NT2/D1 (cell line): ENCODE measurements at regions not wholly inside any gene's neighbourhood (a gene's known extent, or its start where the extent isn't known, plus 50 kb on each side); places are given as distances from the start of the nearest gene placed in this dataset.

Source experiments
- DNase-seq: peaks from one replicate; pipeline ENCODE4 v3.0.0-alpha.2; 2011; ENCODE audit warnings: low read depth, low spot score
- H3K27me3 ChIP-seq: 2 replicates; pipeline ENCODE4 v1.6.0; 2011; ENCODE audit warnings: mild to moderate bottlenecking; ENCODE audit not compliant: insufficient read length, insufficient read depth
- H3K36me3 ChIP-seq: 2 replicates; pipeline ENCODE4 v1.6.1; 2011; ENCODE audit warnings: mild to moderate bottlenecking, low read length, mixed read lengths; ENCODE audit not compliant: insufficient read depth, insufficient read length
- H3K4me1 ChIP-seq: 2 replicates; pipeline ENCODE4 v1.5.1; 2011; ENCODE audit not compliant: insufficient read depth, insufficient read length
- H3K4me3 ChIP-seq: 2 replicates; pipeline ENCODE4 v1.5.1; 2011; ENCODE audit warnings: low read depth; ENCODE audit not compliant: insufficient read length
- H3K9ac ChIP-seq: 2 replicates; pipeline ENCODE4 v1.6.0; 2011; ENCODE audit warnings: low read depth; ENCODE audit not compliant: insufficient read length
- H3K9me3 ChIP-seq: 2 replicates; pipeline ENCODE4 v1.5.1; 2011; ENCODE audit warnings: mild to moderate bottlenecking, low read length; ENCODE audit not compliant: insufficient read depth
- SUZ12 ChIP-seq: IDR thresholded peaks from 2 replicates; pipeline ENCODE4 v1.6.1; 2011; ENCODE audit not compliant: insufficient read length, insufficient read depth; ENCODE audit errors: extremely low read depth
- YY1 ChIP-seq: IDR thresholded peaks from 2 replicates; pipeline ENCODE4 v1.6.1; 2011; ENCODE audit not compliant: insufficient read length, insufficient read depth
- ZNF274 ChIP-seq: IDR thresholded peaks from 2 replicates; pipeline ENCODE4 v1.6.1; 2011; ENCODE audit warnings: mild to moderate bottlenecking, low read depth, low read length

DNA sequence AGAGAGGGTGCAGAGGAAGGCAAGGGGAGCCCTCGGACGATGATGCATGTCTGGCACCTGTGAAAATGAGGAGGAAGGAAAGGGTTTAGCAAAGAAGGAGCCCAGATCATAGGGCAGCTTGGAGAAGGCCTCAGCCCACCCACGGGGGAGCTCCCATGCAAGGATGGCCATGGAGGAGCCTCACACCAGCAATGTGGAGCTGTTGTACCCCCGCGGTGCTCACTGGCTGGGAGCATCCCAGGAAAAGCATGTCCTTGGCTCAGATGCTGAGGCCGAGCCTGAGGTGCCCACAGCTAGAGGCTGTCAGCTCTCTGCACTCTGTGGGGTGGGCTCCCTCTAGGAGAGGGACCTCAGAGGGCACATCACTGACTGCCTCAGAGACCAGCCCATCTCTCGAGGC, 622.6 kb downstream of the AACS start:
- H3K4me1 ChIP-seq, result peaks cover 2% of the 10 kb centered on the region
- H3K27me3 ChIP-seq, result peaks cover 27% of the 10 kb centered on the region
- H3K9me3 ChIP-seq, result no peaks in the 10 kb centered on the region
- no peak for DNase-seq
- H3K4me3 ChIP-seq, result no peak overlapping the region
- no peaks in the 10 kb centered on the region for H3K36me3 ChIP-seq
- no peak for TF ChIP-seq SUZ12
- no peak for TF ChIP-seq ZNF274
- no peak for TF ChIP-seq YY1
- H3K9ac ChIP-seq, result no peak overlapping the region

DNA sequence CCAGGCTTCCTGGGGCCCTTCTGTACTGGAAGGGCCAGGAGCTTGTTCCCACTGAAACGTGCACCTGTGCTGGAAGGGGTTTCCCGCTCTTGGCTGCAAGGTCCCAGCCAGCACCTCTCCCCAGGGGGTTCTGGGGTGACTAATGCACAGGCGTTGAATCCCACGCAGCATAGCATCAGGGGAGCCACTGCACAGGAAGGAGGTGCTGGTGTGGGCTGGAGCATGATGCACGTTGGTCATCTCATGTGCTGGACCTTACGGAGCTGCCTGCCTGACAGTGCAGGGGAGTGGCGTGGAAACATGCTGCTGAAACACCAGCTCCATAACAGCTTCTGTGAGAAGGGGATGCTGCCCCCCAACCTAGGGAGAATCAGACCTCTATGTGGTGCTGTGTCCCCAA, 623.0 kb downstream of the AACS start:
- no peak for DNase-seq
- no peak overlapping the region for H3K9ac ChIP-seq
- TF ChIP-seq SUZ12 (no peak), ZNF274 (no peak), YY1 (no peak)
- no peaks in the 10 kb centered on the region for H3K36me3 ChIP-seq
- H3K27me3 ChIP-seq, result peaks cover 23% of the 10 kb centered on the region
- no peak overlapping the region for H3K4me3 ChIP-seq
- peaks cover 2% of the 10 kb centered on the region for H3K4me1 ChIP-seq
- no peaks in the 10 kb centered on the region for H3K9me3 ChIP-seq

DNA sequence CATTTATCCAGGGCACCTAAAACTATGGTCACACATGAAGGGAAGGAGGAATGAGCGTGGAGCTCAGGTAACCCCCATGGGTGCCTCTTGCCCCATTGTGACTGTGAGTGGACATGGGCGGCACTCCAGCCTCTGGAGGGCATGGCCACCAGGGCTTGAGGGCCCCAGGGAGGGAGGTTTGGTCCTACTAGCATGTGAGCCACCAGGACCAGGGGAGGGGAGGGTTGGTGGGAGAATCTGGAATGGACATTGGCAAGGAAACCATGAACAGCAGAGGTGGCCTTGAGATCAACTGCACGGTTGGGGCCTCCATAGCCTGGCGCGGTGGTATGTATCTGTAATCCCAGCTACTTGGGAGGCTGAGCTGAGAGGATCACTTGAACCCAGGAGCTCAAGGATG, 623.6 kb downstream of the AACS start:
- Histone ChIP-seq H3K4me3 (no peak overlapping the region), H3K9me3 (no peaks in the 10 kb centered on the region), H3K4me1 (peaks cover 2% of the 10 kb centered on the region), H3K36me3 (no peaks in the 10 kb centered on the region), H3K9ac (no peak overlapping the region), H3K27me3 (peaks cover 18% of the 10 kb centered on the region)
- no peak for DNase-seq
- TF ChIP-seq ZNF274 (no peak), SUZ12 (no peak), YY1 (no peak)

DNA sequence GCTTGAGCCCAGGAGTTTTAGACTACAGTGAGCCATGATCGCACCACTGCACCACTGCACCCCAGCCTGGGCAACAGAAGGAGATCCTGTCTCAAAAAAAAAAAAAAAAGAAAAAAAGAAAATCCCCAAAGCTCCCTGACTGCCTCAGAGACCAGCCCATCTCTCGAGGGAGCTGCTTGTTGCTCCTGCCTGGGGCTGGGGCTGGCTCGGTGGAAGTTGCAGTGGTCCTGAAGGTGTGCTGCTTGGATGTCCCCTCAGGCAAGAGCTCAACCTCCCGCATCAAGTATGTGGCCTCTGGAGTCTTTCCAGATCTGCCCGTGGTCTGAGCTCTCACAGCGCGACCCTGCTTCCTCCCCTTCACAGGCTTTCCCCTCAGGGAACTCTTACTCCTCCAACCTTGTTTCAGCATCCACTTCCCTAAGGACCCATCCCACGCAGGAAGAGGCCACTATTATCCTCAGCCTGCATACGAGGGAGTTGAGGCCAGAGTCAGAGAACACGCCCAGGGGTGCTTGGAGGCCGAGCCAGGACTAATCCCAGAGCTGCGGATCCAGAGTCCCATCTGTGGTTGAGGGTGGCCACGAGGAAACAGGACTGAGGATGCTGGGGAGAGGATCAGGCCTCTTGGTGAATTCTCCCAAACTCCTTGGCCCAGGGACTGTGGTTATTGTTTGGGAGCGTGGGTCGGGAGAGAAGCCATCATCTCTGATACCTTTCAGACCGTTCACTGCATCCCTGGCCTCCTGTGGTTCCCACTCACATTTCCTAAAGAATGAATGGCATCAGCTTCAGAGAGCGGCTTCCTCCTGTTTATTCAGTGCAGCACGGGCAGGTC, 624.6 kb downstream of the AACS start:
- Histone ChIP-seq H3K4me1 (peaks cover 2% of the 10 kb centered on the region), H3K9me3 (no peaks in the 10 kb centered on the region; the same call in 1 of the 2 replicates), H3K36me3 (no peaks in the 10 kb centered on the region), H3K4me3 (no peak overlapping the region), H3K9ac (no peak overlapping the region), H3K27me3 (peaks cover 11% of the 10 kb centered on the region)
- no peak for TF ChIP-seq YY1
- TF ChIP-seq ZNF274, result no peak
- no peak for TF ChIP-seq SUZ12
- DNase-seq, result no peak

DNA sequence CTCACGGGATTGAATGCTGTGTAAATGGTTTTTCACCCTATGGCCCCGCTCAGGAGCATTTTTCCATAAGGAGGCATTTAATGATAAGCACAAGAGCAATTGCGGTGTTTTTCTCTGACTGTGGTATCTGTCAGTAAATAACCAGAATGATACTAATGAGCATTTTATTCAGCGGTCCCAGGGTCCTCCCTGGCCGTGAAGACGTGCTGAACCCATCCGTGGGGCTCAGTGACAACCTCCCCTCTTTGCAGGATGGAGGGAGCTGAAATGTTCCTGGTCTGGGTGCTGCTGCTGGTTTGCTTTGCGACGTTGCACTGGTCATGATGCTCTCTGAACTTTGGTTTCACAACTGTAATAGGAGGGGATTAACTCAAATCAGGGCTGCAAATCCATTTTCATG, 625.6 kb downstream of the AACS start:
- peaks cover 2% of the 10 kb centered on the region for H3K4me1 ChIP-seq
- no peaks in the 10 kb centered on the region for H3K36me3 ChIP-seq
- no peak overlapping the region for H3K9ac ChIP-seq
- TF ChIP-seq YY1, result no peak
- TF ChIP-seq ZNF274, result no peak
- TF ChIP-seq SUZ12, result no peak
- H3K27me3 ChIP-seq, result peaks cover under 1% of the 10 kb centered on the region
- no peaks in the 10 kb centered on the region; the same call in 1 of the 2 replicates for H3K9me3 ChIP-seq
- DNase-seq, result no peak
- no peak overlapping the region for H3K4me3 ChIP-seq

DNA sequence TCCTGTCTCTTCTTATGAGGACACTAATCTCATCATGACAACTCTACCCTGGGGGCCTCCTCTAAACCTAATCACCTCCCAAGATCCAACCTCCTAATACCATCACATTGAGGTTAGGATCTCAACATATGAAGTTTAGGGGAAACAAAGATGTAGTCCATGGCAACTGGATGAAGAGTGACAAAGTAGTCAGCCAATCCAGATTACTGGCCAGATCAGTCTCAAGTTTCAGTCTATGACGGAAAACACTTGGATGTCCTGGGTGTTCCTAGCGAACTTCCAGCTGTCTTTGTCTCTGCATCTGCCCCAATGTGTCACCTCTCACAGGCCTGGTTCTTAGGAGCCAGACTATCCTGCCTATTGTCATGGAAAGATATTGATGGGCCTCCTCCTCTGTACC, 630.8 kb downstream of the AACS start:
- H3K4me1 ChIP-seq, result no peaks in the 10 kb centered on the region
- TF ChIP-seq YY1 (no peak), SUZ12 (no peak), ZNF274 (no peak)
- no peak overlapping the region for H3K4me3 ChIP-seq
- H3K9me3 ChIP-seq, result no peaks in the 10 kb centered on the region; the same call in 1 of the 2 replicates
- H3K27me3 ChIP-seq, result no peaks in the 10 kb centered on the region
- DNase-seq, result peak; percentile 58
- no peaks in the 10 kb centered on the region for H3K36me3 ChIP-seq
- no peak overlapping the region for H3K9ac ChIP-seq

DNA sequence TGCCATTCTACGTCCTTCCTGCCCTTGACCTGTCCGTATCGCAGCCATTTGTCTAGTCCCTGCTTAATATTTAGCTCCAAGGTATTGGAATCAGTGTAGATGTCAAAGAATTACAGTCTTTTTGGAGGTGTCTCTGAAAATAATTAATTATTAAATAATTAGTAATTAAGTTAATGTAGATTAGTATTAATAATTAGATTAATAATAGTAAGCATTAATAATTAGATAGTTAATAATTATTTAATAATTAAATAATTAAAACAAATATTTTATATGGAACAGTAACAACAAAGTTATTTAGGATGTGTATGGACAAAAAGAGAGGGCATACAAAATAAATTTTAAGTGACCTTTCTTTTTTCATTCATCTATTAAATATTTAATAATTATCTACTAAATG, 639.6 kb downstream of the AACS start:
- H3K4me3 ChIP-seq, result no peak overlapping the region
- no peaks in the 10 kb centered on the region for H3K9me3 ChIP-seq
- H3K36me3 ChIP-seq, result no peaks in the 10 kb centered on the region
- no peak for TF ChIP-seq ZNF274
- no peak for TF ChIP-seq YY1
- TF ChIP-seq SUZ12, result no peak
- no peaks in the 10 kb centered on the region for H3K4me1 ChIP-seq
- no peak overlapping the region for H3K9ac ChIP-seq
- no peak for DNase-seq
- no peaks in the 10 kb centered on the region for H3K27me3 ChIP-seq
